GM12865 (cell line): ENCODE measurements at regions not wholly inside any gene's neighbourhood (a gene's known extent, or its start where the extent isn't known, plus 50 kb on each side); places are given as distances from the start of the nearest gene placed in this dataset.

Experiments
- DNase-seq: peaks from one replicate; pipeline ENCODE4 v3.0.0; 2010; ENCODE audit warnings: low read depth
- H3K4me3 ChIP-seq: 2 replicates; pipeline ENCODE4 v1.5.1; 2011; ENCODE audit warnings: mild to moderate bottlenecking, low read depth, low read length, control low read depth
- TF ChIP-seq, protein P1 (sequence below): IDR thresholded peaks from 2 replicates; pipeline ENCODE4 v1.5.1; 2011; ENCODE audit warnings: low read length, control low read depth, low read depth, inconsistent platforms; ENCODE audit not compliant: insufficient read depth; ENCODE audit errors: missing control alignments

DNA sequence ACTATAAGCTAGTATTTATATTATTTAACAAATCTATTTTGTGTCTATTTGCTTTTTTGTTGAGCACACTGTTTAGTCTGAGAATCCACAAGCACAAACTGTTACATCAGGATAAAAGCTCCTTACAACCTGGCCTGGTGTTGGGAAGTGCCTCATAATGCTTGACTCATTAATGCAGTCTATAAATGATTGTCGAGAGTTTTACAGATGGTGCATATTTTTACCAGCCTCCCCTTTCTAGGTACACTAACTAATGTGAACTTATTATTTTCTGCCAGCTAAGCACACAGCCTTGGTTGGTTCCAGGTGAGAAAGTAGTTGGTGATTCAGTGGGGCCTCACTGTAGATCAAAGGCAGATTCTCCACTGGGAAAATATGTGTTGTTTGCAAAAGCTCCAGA, 151.0 kb upstream of the ADAMTS16 start:
- H3K4me3 ChIP-seq = no peak overlapping the region
- TF ChIP-seq, protein P1, sequence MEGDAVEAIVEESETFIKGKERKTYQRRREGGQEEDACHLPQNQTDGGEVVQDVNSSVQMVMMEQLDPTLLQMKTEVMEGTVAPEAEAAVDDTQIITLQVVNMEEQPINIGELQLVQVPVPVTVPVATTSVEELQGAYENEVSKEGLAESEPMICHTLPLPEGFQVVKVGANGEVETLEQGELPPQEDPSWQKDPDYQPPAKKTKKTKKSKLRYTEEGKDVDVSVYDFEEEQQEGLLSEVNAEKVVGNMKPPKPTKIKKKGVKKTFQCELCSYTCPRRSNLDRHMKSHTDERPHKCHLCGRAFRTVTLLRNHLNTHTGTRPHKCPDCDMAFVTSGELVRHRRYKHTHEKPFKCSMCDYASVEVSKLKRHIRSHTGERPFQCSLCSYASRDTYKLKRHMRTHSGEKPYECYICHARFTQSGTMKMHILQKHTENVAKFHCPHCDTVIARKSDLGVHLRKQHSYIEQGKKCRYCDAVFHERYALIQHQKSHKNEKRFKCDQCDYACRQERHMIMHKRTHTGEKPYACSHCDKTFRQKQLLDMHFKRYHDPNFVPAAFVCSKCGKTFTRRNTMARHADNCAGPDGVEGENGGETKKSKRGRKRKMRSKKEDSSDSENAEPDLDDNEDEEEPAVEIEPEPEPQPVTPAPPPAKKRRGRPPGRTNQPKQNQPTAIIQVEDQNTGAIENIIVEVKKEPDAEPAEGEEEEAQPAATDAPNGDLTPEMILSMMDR = no peak
- DNase-seq = no peak

- DNase-seq = no peak
Observed at GRCh38 chr5:4990017-4990416, 150.1 kb upstream of the ADAMTS16 start.

DNA sequence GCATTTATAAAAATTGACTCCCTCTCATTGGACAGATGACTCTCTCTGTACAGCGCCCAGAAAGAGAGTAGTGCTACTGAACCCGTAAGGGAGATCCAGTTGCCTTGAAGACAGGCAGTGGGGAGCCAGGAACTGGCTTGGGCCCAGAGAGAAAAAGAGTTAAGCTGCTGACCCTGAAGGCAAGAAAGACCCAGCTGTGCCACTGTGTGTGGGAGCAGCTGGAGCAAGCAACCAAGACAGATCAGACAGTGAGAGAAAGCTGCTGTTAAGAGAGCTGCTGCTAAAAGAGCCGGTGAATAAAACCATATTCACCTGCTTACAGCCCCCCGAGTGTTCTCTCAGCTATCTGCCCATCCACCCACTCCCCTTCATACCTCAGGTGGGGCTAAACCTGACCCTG, 149.7 kb upstream of the ADAMTS16 start:
- TF ChIP-seq, protein P1 = no peak
- no peak overlapping the region for H3K4me3 ChIP-seq
- DNase-seq = no peak

More at GRCh38 chr5:4990017-4990416, 150.1 kb upstream of the ADAMTS16 start:
- no peak overlapping the region for H3K4me3 ChIP-seq
- TF ChIP-seq, protein P1 = no peak

DNA sequence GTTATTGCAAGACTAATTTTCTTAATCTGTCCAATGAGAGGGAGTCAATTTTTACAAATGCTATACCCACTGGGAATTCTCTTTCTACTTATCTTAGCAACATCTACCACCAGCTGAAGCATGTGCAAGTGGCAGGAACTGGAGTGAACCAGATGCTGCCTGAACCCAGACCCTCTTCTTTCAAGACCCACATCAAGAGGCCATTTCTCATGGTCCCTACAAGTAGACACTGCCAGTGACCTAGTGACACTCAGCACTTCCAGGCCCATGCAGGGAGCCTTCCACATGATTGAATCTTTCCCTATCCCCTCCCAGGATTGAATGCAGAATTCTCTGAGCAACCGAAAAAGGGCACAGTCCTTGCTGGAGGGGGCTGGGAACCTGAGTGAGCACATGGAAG, 148.2 kb upstream of the ADAMTS16 start:
- H3K4me3 ChIP-seq = no peak overlapping the region
- TF ChIP-seq, protein P1 = no peak
- DNase-seq = no peak

GRCh38 chr5:4995014-4995413, 145.1 kb upstream of the ADAMTS16 start:
- DNase-seq = no peak
- H3K4me3 ChIP-seq = no peak overlapping the region
- TF ChIP-seq, protein P1 = no peak

DNA sequence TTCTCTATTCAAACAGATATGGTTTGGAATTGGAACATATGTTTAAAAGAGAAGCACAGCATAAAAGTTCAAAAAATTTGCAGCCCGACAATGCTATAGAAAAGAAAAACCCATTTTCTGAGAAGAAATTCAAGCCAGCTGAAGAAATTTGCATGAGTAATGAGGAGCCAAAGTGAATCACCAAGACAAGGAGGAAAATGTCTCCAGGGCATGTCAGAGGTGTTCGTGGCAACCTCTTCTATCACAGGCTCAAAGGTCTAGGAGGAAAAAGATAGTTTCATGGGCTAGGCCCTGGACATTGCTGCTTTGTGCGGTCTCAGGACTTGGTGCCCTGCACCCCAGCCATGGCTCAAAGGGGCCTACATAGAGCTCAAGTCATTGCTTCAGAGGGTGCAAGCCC, 134.8 kb upstream of the ADAMTS16 start:
- no peak overlapping the region for H3K4me3 ChIP-seq
- no peak for DNase-seq
- TF ChIP-seq, protein P1 = no peak

GRCh38 chr5:5006548-5006947, 133.6 kb upstream of the ADAMTS16 start:
- H3K4me3 ChIP-seq = 0 out of 2 replicates have a peak overlapping the region, but pooled peaks have one; percentile 34
- peak; percentile 52 for DNase-seq
- TF ChIP-seq, protein P1 = no peak
